NCI-H2196 (cell line): ENCODE measurements at regions not wholly inside any gene's neighbourhood (a gene's known extent, or its start where the extent isn't known, plus 50 kb on each side); places are given as distances from the start of the nearest gene placed in this dataset.
"Not testable (repeated sequence)": the region's sequence is repeated elsewhere in the genome, so short reads cannot be mapped to it uniquely, and the experiment has no call there.

ENCODE experiments used
- DNase-seq: peaks from one replicate; lab custom pipeline; 2025; ENCODE audit not compliant: unreplicated experiment; lab: John Stamatoyannopoulos, UW

DNA sequence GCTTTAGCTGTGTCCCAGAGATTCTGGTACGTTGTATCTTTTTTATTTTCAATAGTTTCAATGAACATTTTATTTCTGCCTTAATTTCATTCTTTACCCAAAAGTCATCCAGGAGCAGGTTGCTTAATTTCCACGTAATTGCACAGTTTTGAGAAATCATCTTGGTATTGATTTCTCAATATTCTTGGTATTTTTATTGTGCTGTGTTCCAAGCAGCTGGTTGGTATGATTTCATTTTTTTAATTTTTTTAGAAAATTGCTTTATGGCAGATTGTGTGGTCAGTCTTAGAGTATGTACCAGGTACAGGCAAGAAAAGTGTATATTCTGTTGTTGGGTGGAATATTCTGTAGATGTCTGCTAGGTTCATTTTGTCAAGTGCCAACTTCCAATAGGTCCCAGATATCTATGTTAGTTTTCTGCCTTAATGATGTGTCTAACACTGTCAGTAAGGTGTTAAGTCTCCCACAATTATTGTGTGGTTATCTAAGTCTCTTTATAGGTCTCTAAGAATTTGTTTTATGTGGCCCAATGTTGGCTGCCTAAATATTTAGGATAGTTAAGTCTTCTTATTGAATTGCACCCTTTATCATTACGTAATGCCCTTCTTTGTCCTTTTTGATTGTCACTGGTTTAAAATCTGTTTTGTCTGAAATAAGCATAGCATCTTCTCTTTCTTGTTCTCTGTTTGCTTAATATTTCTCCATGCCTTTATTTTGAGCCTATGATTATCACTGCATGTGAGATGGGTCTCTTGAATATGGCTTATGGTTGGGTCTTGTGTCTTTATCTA lies 366.9 kb upstream of the IRAK1BP1 start:
- DNase-seq: no peak

DNA sequence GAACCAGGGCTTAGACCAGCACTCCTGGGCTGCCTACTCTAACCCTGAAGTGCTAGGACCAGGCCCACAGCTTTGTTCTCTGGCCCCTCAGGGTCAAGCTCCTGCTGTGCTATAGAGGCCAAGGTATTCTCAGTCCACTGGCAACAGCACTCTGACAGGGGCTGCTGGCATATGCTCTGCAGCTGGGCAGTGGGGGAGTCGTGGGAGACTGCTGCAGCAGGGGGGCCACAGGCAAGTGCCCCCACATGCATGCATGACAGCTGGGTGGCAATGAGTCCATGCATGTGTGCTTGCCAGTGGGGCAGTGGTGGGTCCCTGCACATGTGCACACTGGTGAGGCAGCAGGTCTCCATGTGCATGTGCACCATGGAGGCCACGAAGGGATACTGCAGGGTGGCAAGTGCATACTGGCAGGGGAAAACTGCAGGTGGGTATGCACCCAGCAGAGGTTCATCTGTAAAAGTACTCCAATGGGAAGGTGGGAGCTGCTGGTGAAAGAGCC lies 364.9 kb upstream of the IRAK1BP1 start:
- DNase-seq: no peak

DNA sequence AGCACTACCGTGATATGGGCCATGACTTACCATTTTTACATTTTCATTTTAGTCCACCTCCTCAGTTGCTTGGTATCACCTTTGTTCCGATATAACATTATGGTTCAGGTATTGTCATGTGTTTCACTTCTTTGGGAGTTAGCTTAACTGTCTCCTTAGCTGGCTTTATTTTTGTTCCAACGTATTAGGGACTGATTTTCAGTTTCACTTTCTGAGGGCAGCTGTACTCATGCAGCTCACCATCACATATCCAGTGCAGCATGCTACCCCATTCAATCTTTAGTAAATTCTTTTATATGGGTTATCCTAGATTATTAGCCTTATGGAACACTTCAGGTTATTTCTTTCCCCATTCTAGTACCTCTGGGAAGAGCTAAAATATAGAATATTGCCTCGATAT lies 362.2 kb upstream of the IRAK1BP1 start:
- DNase-seq: no peak

DNA sequence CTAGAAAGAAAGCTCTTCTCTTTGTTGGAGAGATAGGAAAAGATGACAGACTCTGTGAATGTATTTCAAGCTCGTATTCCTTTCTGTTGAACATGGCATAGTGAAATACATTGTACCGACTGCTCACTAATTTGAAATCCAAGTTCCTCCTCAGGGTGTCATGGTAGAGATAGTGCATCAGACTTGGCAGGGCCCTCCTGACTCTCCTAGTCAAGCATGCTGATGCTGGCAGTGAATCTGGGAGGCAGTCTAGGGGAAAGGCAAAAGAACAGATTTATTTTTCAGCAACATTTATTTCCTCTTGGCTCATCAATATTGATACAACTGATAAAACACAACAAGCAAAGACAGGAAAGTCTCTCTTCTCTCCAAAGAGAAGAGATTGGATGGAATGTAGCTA lies 356.3 kb upstream of the IRAK1BP1 start:
- DNase-seq: no peak

DNA sequence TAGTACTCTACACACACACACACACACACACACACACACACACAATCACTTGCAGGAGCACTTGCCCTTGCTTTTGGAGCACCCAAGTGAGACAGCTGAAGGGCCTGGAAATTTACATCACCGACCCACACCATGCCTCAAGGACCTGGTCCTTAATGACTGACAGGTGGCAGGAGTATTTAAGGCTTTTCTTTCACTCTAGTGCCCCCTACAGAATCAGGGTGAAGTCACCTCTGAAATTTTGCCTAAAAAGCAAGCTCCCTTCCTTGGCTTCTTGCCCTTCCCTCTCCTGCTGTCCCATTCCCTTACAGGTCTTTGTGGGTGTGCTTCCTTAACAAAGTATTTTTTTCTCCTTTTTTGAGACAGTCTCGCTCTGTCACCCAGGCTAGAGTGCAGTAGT lies 353.5 kb upstream of the IRAK1BP1 start:
- no peak for DNase-seq

DNA sequence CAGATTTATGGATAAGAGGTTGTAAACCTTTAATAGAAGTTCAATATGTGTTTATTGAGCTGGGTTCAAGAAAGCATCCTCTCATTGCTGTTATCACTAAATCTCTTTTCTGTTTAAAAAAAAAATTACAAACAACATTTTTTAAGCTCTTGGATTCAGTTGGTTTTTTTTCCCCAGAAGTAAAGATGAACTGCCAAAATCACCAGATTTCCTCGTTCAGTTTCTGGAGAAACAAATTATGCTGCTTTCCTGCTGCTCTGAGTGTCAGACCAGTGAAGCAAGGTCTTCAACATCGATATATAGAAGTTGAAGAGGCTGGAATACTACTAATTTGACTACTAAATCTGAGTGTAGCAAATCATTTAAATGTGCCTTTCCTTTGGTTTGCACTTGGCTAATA lies 352.1 kb upstream of the IRAK1BP1 start:
- no peak for DNase-seq

DNA sequence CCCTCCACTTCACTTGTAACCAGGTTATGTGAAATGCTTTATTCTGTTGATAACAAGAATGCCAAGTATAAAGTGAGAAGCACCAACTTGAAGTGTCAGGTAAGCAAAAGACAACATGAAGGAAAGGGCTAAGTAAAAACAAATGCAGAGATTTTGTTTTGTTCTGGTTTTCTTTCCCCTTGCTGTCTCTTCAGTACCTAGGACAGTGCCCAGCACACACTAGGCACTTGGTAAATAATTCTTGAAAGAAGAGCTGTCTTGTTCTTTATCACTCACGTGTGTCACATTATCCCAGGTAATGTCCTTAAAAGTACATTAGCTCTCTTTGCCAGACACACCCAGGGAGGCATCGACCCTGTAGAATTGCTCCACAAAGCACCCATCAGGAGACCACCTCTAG lies 350.0 kb upstream of the IRAK1BP1 start:
- DNase-seq: no peak

DNA sequence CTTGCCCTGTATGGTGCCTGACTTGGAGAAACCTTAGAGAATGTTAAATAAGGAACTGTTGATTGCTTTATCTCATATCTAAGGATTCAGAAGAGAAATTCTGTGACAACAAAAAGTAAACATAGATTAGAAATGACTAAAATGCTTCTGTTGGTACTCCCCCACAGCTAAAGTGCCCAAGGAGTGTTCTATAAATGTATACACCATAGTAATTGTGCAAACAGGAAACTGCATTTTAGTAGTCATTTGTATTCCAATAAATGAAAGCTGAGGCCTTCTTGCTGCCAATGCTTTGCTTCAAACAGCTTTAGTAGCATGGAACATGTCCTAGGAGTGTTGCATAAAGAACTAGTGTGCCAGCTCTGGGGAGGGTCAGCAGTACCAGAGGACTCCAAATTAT lies 343.7 kb upstream of the IRAK1BP1 start:
- no peak for DNase-seq

DNA sequence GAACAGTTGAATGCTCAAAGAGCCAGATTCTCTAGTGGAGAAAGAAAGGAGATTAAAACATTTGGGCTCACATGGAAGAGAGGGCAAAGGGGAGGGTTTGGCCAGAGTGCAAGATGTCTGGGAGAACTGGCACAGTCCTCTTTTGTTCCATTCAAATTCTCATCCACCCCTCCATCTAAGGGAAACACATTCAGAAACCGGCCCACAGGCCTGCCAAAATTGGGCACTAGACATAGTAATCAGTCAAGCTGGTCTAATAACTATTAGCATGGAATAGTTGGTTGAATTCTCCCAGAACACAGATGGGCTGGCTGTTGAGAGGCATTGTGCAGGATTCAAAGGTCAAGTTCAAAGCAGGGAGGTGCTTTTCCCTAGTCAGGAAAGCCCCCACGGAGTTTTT lies 341.4 kb upstream of the IRAK1BP1 start:
- DNase-seq: no peak

DNA sequence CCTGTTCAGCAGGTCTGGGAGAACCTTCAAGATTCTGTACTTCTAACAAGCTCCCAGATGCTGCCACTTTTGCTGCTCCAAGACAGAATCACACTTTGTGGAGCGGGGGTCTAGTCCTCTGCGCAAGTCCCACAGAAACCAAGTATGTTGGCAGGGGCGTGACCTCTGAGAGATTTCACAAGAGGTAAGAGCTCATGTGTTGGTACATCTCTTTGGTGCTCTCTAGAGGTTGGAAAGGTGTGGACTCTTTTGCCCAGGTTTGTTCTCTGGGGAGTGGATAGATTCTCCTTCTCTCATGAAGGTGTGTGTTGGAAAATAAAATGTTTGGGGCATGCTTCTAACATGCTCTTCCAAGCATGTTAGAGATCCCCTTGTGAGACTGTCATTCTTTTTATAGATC lies 340.9 kb upstream of the IRAK1BP1 start:
- DNase-seq: no peak

DNA sequence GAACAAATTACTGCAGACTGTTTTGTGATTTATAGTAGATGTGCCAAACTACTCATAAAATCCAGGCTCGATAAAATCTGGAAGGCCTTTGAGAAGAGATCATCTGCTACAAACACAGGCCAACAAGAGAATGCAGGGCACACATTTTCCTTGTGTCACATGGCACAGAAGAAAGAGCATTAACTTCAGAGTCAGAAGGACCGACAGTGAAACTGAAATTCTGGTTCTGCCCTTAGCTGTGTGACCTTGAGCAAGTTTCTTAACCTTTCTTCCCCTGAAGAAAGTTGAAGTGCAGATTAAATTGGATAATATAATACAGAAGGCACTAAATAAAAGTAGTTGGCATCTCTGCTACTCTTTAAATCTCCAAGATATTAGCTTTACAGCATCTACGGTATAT lies 338.4 kb upstream of the IRAK1BP1 start:
- no peak for DNase-seq

DNA sequence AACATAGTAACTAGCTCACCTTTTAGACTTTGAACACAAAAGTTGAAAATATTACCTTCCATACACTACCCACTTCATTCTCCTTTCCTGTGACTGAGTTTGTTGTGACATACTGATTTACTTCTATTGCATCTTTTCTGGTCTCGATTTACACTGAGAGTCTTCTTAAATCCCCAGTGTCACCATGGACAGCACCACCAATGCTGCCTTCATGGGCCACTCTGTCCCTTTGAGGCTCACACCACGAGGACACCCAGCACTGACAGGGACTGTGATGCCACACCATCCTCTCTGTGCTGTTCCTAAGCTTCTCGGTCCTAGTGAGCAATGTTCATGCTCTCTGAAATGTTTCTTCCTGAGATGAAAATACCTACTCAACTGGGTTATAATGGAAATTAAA lies 337.1 kb upstream of the IRAK1BP1 start:
- DNase-seq: no peak

DNA sequence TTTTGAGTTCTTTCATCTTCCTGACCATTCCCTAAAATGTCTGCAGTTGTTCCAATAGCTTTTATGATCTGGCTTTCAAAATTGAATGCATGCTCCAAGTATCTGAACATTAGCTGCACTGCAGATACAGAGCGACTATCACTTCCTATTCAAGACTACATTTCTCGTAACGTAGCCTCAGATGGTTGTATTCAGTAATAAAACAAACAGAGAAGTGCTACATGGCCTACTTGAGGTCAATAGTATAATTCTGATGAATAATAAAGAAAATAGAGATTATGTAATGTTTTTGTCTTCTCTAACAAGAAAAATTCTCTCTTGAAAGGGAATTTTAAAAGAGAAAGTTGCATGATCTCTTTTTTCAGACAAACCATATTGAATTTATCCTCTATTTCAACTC lies 333.9 kb upstream of the IRAK1BP1 start:
- no peak for DNase-seq

DNA sequence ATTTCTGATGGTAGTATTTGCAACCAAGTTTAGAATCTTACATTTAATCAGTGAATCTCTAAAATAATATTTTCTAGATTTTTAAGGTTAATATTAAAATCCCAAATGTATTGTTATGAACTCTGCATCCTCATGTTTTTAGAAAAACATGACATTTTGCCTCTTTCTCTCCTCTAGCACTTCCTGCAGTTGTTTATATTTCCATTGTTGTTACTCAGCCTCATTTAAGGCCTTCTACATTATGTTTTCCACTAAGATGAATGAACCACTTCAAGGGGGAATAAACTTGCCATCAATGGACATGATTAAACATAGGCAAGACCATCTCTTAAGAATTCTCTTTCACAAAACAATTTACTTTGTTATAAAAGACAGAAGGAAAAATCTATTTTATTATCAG lies 333.5 kb upstream of the IRAK1BP1 start:
- DNase-seq: no peak

DNA sequence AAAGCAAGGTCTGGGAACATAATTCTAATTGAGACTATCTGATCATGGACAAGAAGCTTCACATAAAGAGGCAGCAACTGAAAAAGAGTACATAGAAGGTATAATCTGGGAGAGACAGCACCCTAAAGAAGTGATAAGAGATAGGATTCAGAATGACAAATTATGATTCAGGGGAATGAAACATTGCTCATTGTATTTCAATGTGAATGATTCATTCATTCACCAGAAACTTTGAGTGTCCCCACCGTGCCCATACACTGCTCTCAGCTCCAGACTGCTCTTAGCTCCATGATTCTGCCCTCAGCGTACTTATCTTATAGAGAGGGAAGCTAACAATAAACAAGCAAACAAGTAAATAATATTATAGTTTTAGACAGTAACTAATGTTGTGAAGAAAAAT lies 329.3 kb upstream of the IRAK1BP1 start:
- no peak for DNase-seq

DNA sequence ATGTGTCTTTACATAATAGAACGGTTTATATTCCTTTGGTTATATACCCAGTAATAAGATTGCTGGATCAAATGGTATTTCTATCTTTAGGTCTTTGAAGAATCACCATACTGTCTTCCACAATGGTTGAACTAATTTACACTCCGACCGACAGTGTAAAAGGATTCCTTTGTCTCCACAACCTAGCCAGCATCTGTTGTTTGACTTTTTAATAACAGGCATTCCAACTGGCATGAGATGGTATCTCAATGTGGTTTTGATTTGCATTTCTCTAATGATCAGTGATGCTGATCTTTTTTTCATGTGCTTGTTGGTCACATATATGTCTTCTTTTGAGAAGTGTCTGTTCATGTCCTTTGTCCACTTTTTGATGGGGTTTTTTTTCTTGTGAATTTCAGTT lies 319.7 kb upstream of the IRAK1BP1 start:
- DNase-seq: not testable (repeated sequence)

DNA sequence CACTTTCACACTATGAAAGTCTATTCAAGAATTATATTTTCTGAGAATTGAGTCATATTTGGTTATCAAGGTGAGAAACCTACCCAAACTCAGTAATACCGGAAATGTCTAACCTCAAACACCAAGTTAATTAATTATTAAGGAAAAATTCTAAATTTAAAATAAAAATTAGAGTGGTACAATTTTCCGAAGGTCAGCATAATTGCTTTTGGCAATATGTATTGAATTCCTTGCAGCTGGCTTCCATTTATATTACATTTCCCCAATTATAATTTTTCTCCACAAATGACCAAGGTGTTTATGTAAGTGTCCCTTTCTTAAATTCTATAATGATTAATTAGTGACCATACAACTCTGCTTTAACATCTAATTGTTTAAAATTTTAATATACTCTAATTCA lies 316.0 kb upstream of the IRAK1BP1 start:
- DNase-seq: no peak

DNA sequence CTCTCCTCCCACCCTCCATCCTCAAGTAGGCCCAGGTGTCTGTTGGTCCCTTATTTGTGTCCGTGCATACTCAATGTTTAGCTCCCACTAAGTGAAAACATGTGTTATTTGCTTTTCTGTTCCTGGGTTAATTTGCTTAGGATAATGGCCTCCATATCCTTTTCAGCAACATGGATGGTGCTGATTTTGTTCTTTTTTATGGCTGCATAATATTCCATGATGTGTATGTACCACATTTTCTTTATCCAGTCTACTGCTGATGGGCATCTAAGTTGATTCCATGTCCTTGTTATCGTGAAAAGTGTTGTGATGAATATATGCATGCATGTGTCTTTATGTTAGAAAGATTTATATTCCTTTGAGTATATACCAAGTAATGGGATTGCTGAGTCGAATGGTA lies 314.9 kb upstream of the IRAK1BP1 start:
- DNase-seq: no peak

DNA sequence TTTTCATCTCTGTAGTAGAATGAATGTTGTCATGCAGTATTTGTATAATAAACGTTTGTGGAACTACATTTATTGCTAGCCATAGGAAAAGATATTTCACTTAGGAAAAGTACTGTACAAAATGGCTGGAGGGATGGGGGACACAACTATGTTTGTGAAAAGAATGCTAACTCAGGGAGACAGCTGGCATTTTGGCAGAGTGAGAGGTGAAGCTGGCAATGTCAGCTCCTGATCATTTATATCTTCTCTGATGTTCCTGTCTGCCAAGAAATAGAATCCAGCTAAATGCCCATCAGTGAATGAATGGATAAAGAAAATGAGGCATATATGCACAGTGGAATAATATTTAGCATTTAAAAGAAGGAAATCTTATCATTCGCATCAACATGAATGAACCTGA lies 313.0 kb upstream of the IRAK1BP1 start:
- no peak for DNase-seq

DNA sequence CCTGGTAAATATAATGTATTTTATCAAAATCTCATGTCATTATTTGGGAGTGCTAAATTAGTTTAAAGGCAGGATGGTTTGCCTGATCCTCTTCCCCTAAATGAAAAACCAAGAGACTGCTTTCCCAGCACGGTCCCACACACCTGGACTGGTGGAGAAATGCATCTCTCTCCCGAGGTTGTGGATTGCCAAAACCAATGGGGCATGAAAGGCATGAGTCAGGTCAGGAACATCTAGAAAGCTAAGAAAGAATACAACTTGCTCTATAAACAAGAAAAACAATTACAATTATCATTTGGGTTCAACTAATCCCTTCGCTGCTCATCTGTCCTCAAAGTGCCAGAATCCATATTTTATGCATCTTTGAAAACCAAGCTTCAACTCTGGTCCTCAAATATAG lies 308.3 kb upstream of the IRAK1BP1 start:
- DNase-seq: no peak

DNA sequence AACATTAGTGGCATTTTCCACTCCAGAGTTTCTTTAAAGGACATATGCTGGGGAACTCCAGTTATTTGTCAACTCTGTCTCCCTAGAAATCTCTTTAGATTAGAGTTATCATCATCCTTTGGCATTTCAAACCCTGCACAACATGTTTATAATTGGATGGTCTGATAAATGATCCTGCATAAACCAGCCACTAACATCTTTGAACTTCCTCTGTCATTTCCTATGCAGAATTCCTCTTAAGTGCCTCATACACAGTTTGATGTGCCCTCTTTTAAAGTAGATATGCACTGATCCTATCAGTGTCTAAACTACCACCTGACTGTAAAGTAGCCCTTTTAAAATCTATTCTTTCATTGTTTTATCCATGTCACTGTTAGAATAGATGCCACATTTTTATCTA lies 306.3 kb upstream of the IRAK1BP1 start:
- no peak for DNase-seq

DNA sequence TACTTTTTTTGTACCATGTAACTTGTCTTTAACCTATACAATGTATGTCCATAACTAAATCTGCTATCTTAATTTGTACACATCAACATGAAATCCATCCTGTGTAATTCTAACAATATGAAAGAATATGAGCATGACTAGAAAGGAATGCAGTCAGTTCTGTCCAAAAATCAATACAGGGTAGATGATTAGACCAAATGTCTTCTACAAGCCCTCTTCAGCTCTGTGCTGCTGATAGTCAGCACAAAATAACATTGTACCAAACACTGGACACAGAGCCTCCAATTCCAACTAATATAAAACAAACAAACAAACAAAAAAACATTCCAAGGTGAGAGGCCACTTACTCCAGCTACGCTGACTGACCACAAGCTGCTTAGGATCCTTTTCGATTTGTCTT lies 301.4 kb upstream of the IRAK1BP1 start:
- DNase-seq: no peak

DNA sequence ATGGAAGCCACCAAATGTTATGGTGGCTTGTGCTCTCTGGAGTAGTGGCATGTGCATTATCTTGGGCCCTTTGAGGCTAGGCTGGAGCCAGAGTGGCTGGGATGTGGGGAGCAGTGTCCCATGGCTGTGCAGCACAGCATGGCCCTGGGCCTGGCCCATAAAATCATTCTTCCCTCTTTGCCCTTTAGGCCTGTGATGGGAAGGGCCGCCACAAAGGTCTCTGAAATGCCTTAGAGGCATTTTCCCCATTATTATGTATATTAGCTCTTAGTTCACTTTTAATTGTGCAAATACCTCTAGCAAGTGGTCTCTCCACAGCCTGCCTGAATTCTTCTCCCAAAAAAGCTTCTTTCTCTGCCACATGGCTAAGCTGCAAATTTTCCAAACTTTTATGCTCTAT lies 297.3 kb upstream of the IRAK1BP1 start:
- no peak for DNase-seq
